ENCODE measurements at regions not wholly inside any gene's neighbourhood (a gene's known extent, or its start where the extent isn't known, plus 50 kb on each side); places are given as distances from the start of the nearest gene placed in this dataset.

- Histone ChIP-seq H3K9me3 (ENCODE audit: insufficient read depth in 2 of 2, low read depth in 1 of 2, low read length in 1 of 2) (no peaks in the 10 kb centered on the region), H3K79me2 (ENCODE audit: control insufficient read depth in 1 of 2, insufficient read depth in 2 of 2, low read length in 2 of 2) (no peaks in the 10 kb centered on the region), H2AK5ac (ENCODE audit: low read depth, low read length) (no peak overlapping the region), H2BK12ac (ENCODE audit: low read depth, low read length) (no peak overlapping the region), H3K14ac (ENCODE audit: insufficient read length) (no peak overlapping the region), H4K5ac (ENCODE audit: insufficient read length, low read depth, low read length) (no peak overlapping the region), H3K23me2 (ENCODE audit: low read depth, low read length) (no peaks in the 10 kb centered on the region), H3K23ac (ENCODE audit: insufficient read length) (no peak overlapping the region), H4K8ac (ENCODE audit: extremely low read depth, insufficient read depth, low read length) (no peak overlapping the region), H3K4ac (replicated peaks; ENCODE audit: insufficient read length, low read depth, low read length) (no peak overlapping the region), H3K56ac (replicated peaks; ENCODE audit: insufficient read length, low read depth, low read length) (no peak overlapping the region), H3K4me1 (replicated peaks in 1 of 4; ENCODE audit: control insufficient read depth in 3 of 4, insufficient read depth in 4 of 4, low read length in 3 of 4) (peaks cover 0 to 4% (median 1%) of the 10 kb centered on the region in 4 experiments; a peak in 4 of 7 replicates), H2AFZ (ENCODE audit: low read length) (no peak overlapping the region), H3K27me3 (replicated peaks in 1 of 4; ENCODE audit: control insufficient read depth in 3 of 4, extremely low read depth in 1 of 4, insufficient read depth in 3 of 4, low read length in 3 of 4) (peaks cover 0 to 6% (median 5%) of the 10 kb centered on the region in 4 experiments; a peak in 4 of 7 replicates), H3K9ac (replicated peaks in 1 of 4; ENCODE audit: extremely low read depth in 1 of 4, low read depth in 3 of 4, low read length in 3 of 4) (no peak overlapping the region), H4K20me1 (replicated peaks in 1 of 2; ENCODE audit: control insufficient read depth in 1 of 2, insufficient read depth in 2 of 2, low read length in 2 of 2) (peaks cover 0 to 2% of the 10 kb centered on the region in 2 experiments), H4K91ac (replicated peaks; ENCODE audit: insufficient read length, low read length) (no peak overlapping the region), H2BK15ac (ENCODE audit: low read length) (no peak overlapping the region), H3K79me1 (ENCODE audit: low read depth, low read length) (no peaks in the 10 kb centered on the region), H3K36me3 (ENCODE audit: control insufficient read depth in 2 of 4, insufficient read depth in 4 of 4, low read length in 3 of 4) (no peaks in the 10 kb centered on the region), H3K18ac (ENCODE audit: extremely low read depth, low read length) (no peak overlapping the region), H2BK5ac (ENCODE audit: low read depth, low read length) (no peak overlapping the region), H3K4me2 (ENCODE audit: insufficient read depth in 1 of 2, low read depth in 2 of 2, low read length in 2 of 2) (no peak overlapping the region), H2BK120ac (replicated peaks; ENCODE audit: low read depth, low read length) (no peak overlapping the region), H3K27ac (ENCODE audit: low read depth, low read length) (no peak overlapping the region), H3K4me3 (ENCODE audit: extremely low read depth in 1 of 4, insufficient read depth in 2 of 4, low read depth in 3 of 4, low read length in 4 of 4) (no peak overlapping the region), H2BK20ac (ENCODE audit: low read length) (no peak overlapping the region)
- CTCF ChIA-PET (ENCODE audit: partially characterized antibody), result interaction anchor here (1.5 kb wide), 1 partner anchor 82 kb away, joined by 4 read pairs; no protein-coding TSS in a partner anchor
- POLR2A ChIA-PET (ENCODE audit: partially characterized antibody), result no interaction called here
- no peak for FAIRE-seq
- WGBS, 2 experiments (ENCODE audit: extremely low coverage in 1 of 2, insufficient coverage in 1 of 2, insufficient read length in 1 of 2, insufficient replicate concordance in 2 of 2, low coverage in 1 of 2, low lambda C conversion rate in 2 of 2, missing lambda C conversion rate in 1 of 2), result 91% methylated on average over 5 of the region's 5 CpGs; no CpG with 5 or more reads in 1 of the 2 experiments
- DNase-seq (ENCODE audit: low read depth in 1 of 2, low spot score in 2 of 2), result no peak
- no peak for TF ChIP-seq RAD21 (IDR thresholded peaks at IDR 0.05 in 1 of 2, conservative IDR thresholded peaks at IDR 0.05 in 1 of 2; ENCODE audit: low read depth in 2 of 2, low read length in 2 of 2)
- TF ChIP-seq E2F6 (IDR thresholded peaks at IDR 0.05), result no peak
- no peak for TF ChIP-seq BACH1 (IDR thresholded peaks at IDR 0.05; ENCODE audit: low read length)
- TF ChIP-seq CREB1 (IDR thresholded peaks at IDR 0.05), result no peak
- TF ChIP-seq JUN (IDR thresholded peaks at IDR 0.05; ENCODE audit: low read depth, low read length), result no peak
- TF ChIP-seq SUZ12 (IDR thresholded peaks at IDR 0.05; ENCODE audit: low read length), result no peak
- no peak for TF ChIP-seq FOSL1 (IDR thresholded peaks at IDR 0.05; ENCODE audit: insufficient read depth, low read depth, low read length)
- TF ChIP-seq EP300 (IDR thresholded peaks at IDR 0.05; ENCODE audit: borderline replicate concordance in 1 of 2, low read depth in 2 of 2, low read length in 2 of 2), result no peak
- TF ChIP-seq SP4 (IDR thresholded peaks at IDR 0.05; ENCODE audit: low read length), result no peak
- no peak for TF ChIP-seq EZH2 (IDR thresholded peaks at IDR 0.05; ENCODE audit: low read depth, low read length, severe bottlenecking)
- no peak for TF ChIP-seq ATF3 (IDR thresholded peaks at IDR 0.05; ENCODE audit: insufficient read depth, low read depth, low read length)
- no peak for TF ChIP-seq PHF8 (conservative IDR thresholded peaks at IDR 0.05; ENCODE audit: low read depth, low read length)
- TF ChIP-seq JUND (IDR thresholded peaks at IDR 0.05; ENCODE audit: low read length), result no peak
Observed at GRCh38 chr11:134463716-134464115, 51.7 kb upstream of the B3GAT1 start.
